ENCODE measurements at regions not wholly inside any gene's neighbourhood (a gene's known extent, or its start where the extent isn't known, plus 50 kb on each side); places are given as distances from the start of the nearest gene placed in this dataset.

DNA sequence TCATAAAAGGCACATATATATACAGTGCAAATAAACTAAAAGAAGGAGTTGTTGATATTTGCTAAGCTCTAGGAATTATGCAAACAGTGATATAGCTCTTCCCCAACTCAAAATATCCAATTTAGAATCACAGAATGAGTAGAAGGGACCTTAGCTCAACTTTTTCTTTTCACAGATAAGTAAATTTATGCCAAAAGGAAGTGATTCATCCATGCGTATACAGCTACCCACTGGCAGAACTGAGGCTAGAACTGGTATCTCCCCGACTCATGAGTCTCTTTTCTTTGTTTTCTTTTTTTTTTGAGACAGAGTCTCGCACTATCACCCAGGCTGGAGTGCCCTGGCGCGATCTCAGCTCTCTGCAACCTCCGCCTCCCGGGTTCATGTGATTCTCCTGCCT lies 54.2 kb upstream of the SVIL start:
- no peaks in the 10 kb centered on the region for H3K27me3 ChIP-seq
- no peaks in the 10 kb centered on the region for H3K9me3 ChIP-seq
- H3K27ac ChIP-seq = no peak overlapping the region
- H3K36me3 ChIP-seq (ENCODE audit: low read depth, missing control alignments) = no peaks in the 10 kb centered on the region
- TF ChIP-seq POLR2A (IDR thresholded peaks at IDR 0.05) (no peak), CTCF (IDR thresholded peaks at IDR 0.05) (no peak)
- H3K4me3 ChIP-seq = no peak overlapping the region
- WGBS, 2 donors = 71 to 76% methylated on average over 7 of the region's 7 CpGs
- H3K4me1 ChIP-seq = peaks cover 3% of the 10 kb centered on the region
- intact Hi-C loops (cut with DNase I; ENCODE audit: low total_unique reads) = no loop called here
- no peak for DNase-seq

DNA sequence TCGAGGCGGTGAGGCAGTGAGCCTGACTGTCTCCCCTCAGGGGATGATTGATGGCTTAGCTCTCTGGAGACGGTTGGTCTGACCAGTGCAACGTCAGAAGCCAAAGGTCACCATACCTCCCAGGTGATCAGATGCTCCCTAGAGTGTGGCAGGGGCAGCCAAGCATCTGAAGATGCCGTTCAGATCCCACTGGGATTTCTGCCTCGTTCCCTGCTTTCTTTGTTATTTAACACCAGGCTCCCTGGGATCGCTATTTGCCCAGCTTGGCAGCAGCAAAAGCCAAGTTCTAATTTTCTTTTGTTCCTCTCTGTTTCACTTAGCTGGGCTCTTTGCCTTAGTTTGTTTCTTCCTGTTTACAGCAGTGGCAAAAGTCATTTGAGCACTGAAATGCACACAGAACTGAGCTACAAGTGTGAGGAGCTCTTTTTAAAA lies 53.5 kb upstream of the SVIL start:
- TF ChIP-seq CTCF (IDR thresholded peaks at IDR 0.05) = no peak
- no peak for TF ChIP-seq POLR2A (IDR thresholded peaks at IDR 0.05)
- H3K9me3 ChIP-seq = no peaks in the 10 kb centered on the region
- H3K36me3 ChIP-seq (ENCODE audit: low read depth, missing control alignments) = no peaks in the 10 kb centered on the region
- WGBS, 2 donors = 43 to 55% methylated on average over 7 of the region's 7 CpGs
- no peaks in the 10 kb centered on the region for H3K27me3 ChIP-seq
- DNase-seq = no peak
- no peak overlapping the region for H3K4me3 ChIP-seq
- no peak overlapping the region for H3K27ac ChIP-seq
- peaks cover 3% of the 10 kb centered on the region for H3K4me1 ChIP-seq
- intact Hi-C loops (cut with DNase I; ENCODE audit: low total_unique reads) = no loop called here

GRCh38 chr10:29687421-29688164 lies 52.8 kb upstream of the SVIL start:
- Histone ChIP-seq H3K4me3 (no peak overlapping the region), H3K36me3 (ENCODE audit: low read depth, missing control alignments) (no peaks in the 10 kb centered on the region), H3K27ac (no peak overlapping the region), H3K4me1 (peaks cover 3% of the 10 kb centered on the region), H3K27me3 (no peaks in the 10 kb centered on the region), H3K9me3 (no peaks in the 10 kb centered on the region)
- intact Hi-C loops (cut with DNase I; ENCODE audit: low total_unique reads) = no loop called here
- no peak for DNase-seq
- no peak for TF ChIP-seq POLR2A (IDR thresholded peaks at IDR 0.05)
- TF ChIP-seq CTCF (IDR thresholded peaks at IDR 0.05) = no peak
- 82 to 84% methylated on average over 10 of the region's 10 CpGs for WGBS, 2 donors

DNA sequence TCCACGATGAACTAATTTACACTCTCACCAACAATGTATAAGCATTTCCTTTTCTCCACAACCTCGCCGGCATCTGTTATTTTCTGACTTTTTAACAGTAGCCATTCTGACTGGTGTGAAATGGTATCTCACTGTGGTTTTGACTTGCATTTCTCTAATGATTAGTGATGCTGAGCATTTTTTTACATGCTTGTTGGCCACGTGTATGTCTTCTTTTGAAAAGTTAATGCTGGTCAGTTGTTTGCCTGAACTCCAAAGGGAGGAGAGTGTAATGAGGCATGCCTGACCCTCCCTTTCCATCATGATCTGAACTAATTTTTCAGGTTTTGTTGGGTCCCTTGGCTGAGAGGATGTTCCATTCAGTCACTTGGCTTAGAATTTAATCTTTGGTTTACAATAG lies 50.7 kb upstream of the SVIL start:
- 86 to 91% methylated on average over 4 of the region's 4 CpGs for WGBS, 2 donors

More for the DNA sequence above, 50.7 kb upstream of the SVIL start:
- Histone ChIP-seq H3K4me3 (no peak overlapping the region), H3K36me3 (ENCODE audit: low read depth, missing control alignments) (no peaks in the 10 kb centered on the region), H3K4me1 (no peaks in the 10 kb centered on the region), H3K27ac (no peak overlapping the region), H3K9me3 (no peaks in the 10 kb centered on the region), H3K27me3 (no peaks in the 10 kb centered on the region)
- TF ChIP-seq CTCF (IDR thresholded peaks at IDR 0.05) (no peak), POLR2A (IDR thresholded peaks at IDR 0.05) (no peak)
- intact Hi-C loops (cut with DNase I; ENCODE audit: low total_unique reads) = no loop called here
- no peak for DNase-seq

Small RNA genes in the stretch of these regions (small RNA-seq; reads per million reads assigned to genes)
- gene CKS1BP2 (0 reads per million in 2 donors), gene RNU6-908P (0 reads per million in 2 donors)
